IMR-90 (cell line): ENCODE measurements at regions not wholly inside any gene's neighbourhood (a gene's known extent, or its start where the extent isn't known, plus 50 kb on each side); places are given as distances from the start of the nearest gene placed in this dataset.

Source experiments
- ATAC-seq: fragments of 200-7000 bp; cut with Tn5 transposase; 2 replicates; pipeline ENCODE4 v1.9.1; 2020; ENCODE audit warnings: low read depth, mild to moderate bottlenecking, moderate library complexity
- BruUV-seq: library from RNA; stranded (reverse); fragments of 400-500 nt; replicated peaks from 2 replicates; lab custom pipeline; 2021; lab: Mats Ljungman, UMichigan
- CTCF ChIA-PET: fragments of 300-600 bp; formaldehyde crosslinking; extraction: SDS; loops from one replicate; lab custom pipeline; 2021; ENCODE audit warnings: antibody characterized with exemption; lab: Yijun Ruan, JAX
- POLR2A ChIA-PET: fragments of 300-600 bp; sonication (Branson Sonifier 250); formaldehyde crosslinking; loops from one replicate; lab custom pipeline; 2022; ENCODE audit warnings: antibody characterized with exemption; ENCODE audit not compliant: unreplicated experiment; lab: Charles Lee
- DNase-seq: peaks from one replicate; pipeline ENCODE4 v3.0.0; 2013
- H2AFZ ChIP-seq: replicated peaks from 2 replicates; pipeline ENCODE3; 2013; ENCODE audit warnings: low read length, mild to moderate bottlenecking; ENCODE audit not compliant: poor library complexity
- H2AK5ac ChIP-seq: 2 replicates; pipeline ENCODE4 v1.6.1; 2013; ENCODE audit warnings: low read depth, low read length, inconsistent platforms
- H2AK9ac ChIP-seq: replicated peaks from 2 replicates; pipeline ENCODE3; 2013; ENCODE audit warnings: mild to moderate bottlenecking, low read depth, low read length, moderate library complexity; ENCODE audit not compliant: poor library complexity
- H2BK120ac ChIP-seq: 2 replicates; pipeline ENCODE4 v1.6.1; 2013; ENCODE audit warnings: low read depth, low read length, inconsistent platforms
- H2BK15ac ChIP-seq: 3 replicates; pipeline ENCODE4 v1.6.1; 2013; ENCODE audit warnings: low read depth, low read length, inconsistent platforms
- H2BK20ac ChIP-seq: 2 replicates; pipeline ENCODE4 v1.6.1; 2013; ENCODE audit warnings: low read depth, mild to moderate bottlenecking, inconsistent platforms, low read length, moderate library complexity
- H2BK5ac ChIP-seq: 2 replicates; pipeline ENCODE4 v1.6.1; 2013; ENCODE audit warnings: mild to moderate bottlenecking, low read depth, low read length, inconsistent platforms; ENCODE audit not compliant: poor library complexity, severe bottlenecking
- H3K14ac ChIP-seq: replicated peaks from 2 replicates; pipeline ENCODE4 v1.6.1; 2013; ENCODE audit warnings: low read depth, low read length, inconsistent platforms
- H3K18ac ChIP-seq: 2 replicates; pipeline ENCODE4 v1.6.1; 2013; ENCODE audit warnings: low read depth, low read length, control low read depth
- H3K23ac ChIP-seq: 2 replicates; pipeline ENCODE4 v1.6.1; 2013; ENCODE audit warnings: low read depth, low read length, inconsistent platforms
- H3K27ac ChIP-seq: 2 replicates; pipeline ENCODE4 v1.5.1; 2013; ENCODE audit warnings: mild to moderate bottlenecking, control low read depth, low read length; ENCODE audit not compliant: insufficient read depth
- H3K27me3 ChIP-seq: 2 replicates; pipeline ENCODE4 v1.6.1; 2013; ENCODE audit warnings: low read length; ENCODE audit not compliant: control insufficient read depth, insufficient read depth
- H3K36me3 ChIP-seq: 2 replicates; pipeline ENCODE4 v1.6.1; 2013; ENCODE audit warnings: low read length, mixed read lengths; ENCODE audit not compliant: control insufficient read depth, insufficient read depth
- H3K4ac ChIP-seq: 2 replicates; pipeline ENCODE4 v1.6.1; 2013; ENCODE audit warnings: low read depth, low read length, inconsistent platforms
- H3K4me1 ChIP-seq: 2 replicates; pipeline ENCODE4 v1.6.1; 2013; ENCODE audit warnings: low read length, mixed read lengths; ENCODE audit not compliant: control insufficient read depth, insufficient read depth
- H3K4me2 ChIP-seq: 2 replicates; pipeline ENCODE4 v1.6.1; 2013; ENCODE audit warnings: low read depth, mild to moderate bottlenecking, control low read depth, low read length, moderate library complexity
- H3K4me3 ChIP-seq: 2 replicates; pipeline ENCODE4 v1.5.1; 2013; ENCODE audit warnings: low read depth, mild to moderate bottlenecking, control low read depth, low read length, moderate library complexity; ENCODE audit not compliant: insufficient read depth
- H3K56ac ChIP-seq: 2 replicates; pipeline ENCODE4 v1.6.1; 2013; ENCODE audit warnings: low read length, inconsistent platforms; ENCODE audit not compliant: insufficient read depth; ENCODE audit errors: extremely low read depth
- H3K79me1 ChIP-seq, 2 experiments: 2 replicates each; pipeline ENCODE4 v1.6.1; 2013; ENCODE audit warnings: low read length in 2 of 2, inconsistent platforms in 1 of 2, low read depth in 1 of 2
- H3K9ac ChIP-seq: 2 replicates; pipeline ENCODE4 v1.6.1; 2013; ENCODE audit warnings: low read depth, low read length, control low read depth
- H3K9me1 ChIP-seq: 2 replicates; pipeline ENCODE4 v1.6.1; 2013; ENCODE audit warnings: low read length, inconsistent platforms; ENCODE audit not compliant: insufficient read depth
- H3K9me3 ChIP-seq: 2 replicates; pipeline ENCODE4 v1.6.1; 2013; ENCODE audit warnings: low read length; ENCODE audit not compliant: control insufficient read depth, insufficient read depth
- H4K20me1 ChIP-seq: 2 replicates; pipeline ENCODE4 v1.6.1; 2013; ENCODE audit warnings: low read length, inconsistent platforms; ENCODE audit not compliant: insufficient read depth
- H4K5ac ChIP-seq: 2 replicates; pipeline ENCODE4 v1.6.1; 2013; ENCODE audit warnings: mild to moderate bottlenecking, low read depth, low read length, control low read depth
- H4K8ac ChIP-seq, 2 experiments: 2 replicates each; pipeline ENCODE4 v1.6.1; 2013; ENCODE audit warnings: low read depth in 2 of 2, low read length in 2 of 2, control low read depth in 1 of 2, inconsistent platforms in 1 of 2
- H4K91ac ChIP-seq: 2 replicates; pipeline ENCODE4 v1.6.1; 2013; ENCODE audit warnings: low read depth, low read length, inconsistent platforms; ENCODE audit not compliant: insufficient read depth
- CEBPB ChIP-seq: IDR thresholded peaks from 2 replicates; pipeline ENCODE4 v1.6.1; 2012; ENCODE audit warnings: low read depth, low read length, improper control_type of control experiment
- ELK1 ChIP-seq: fragments of 150-350 bp; IDR thresholded peaks from 2 replicates; pipeline ENCODE4 v1.6.1; 2016; ENCODE audit warnings: low read depth, mild to moderate bottlenecking, low read length, moderate library complexity, borderline replicate concordance
- FOS ChIP-seq: fragments of 150-350 bp; IDR thresholded peaks from 2 replicates; pipeline ENCODE4 v1.6.1; 2016; ENCODE audit warnings: low read depth, low read length
- MXI1 ChIP-seq: IDR thresholded peaks from 2 replicates; pipeline ENCODE4 v1.6.1; 2012; ENCODE audit warnings: low read depth, mild to moderate bottlenecking, low read length, moderate library complexity, borderline replicate concordance
- NFE2L2 ChIP-seq: fragments of 150-350 bp; IDR thresholded peaks from 2 replicates; pipeline ENCODE4 v1.6.1; 2016; ENCODE audit warnings: low read depth, mild to moderate bottlenecking, low read length
- RFX5 ChIP-seq: IDR thresholded peaks from 2 replicates; pipeline ENCODE4 v1.8.0; 2012; ENCODE audit warnings: low read depth, mild to moderate bottlenecking, low read length, moderate library complexity
- WGBS, 2 experiments: methylation state at CpG; one replicate each; pipeline versions ENCODE4 v1.1.5 to v1.1.7; 2013; ENCODE audit warnings: missing lambda C conversion rate in 2 of 2; ENCODE audit not compliant: insufficient read length in 1 of 2; ENCODE audit errors: extremely low coverage in 2 of 2; 5-methylcytosine and 5-hydroxymethylcytosine counted together
- dilution Hi-C: fragments of 300-500 bp; cut with HindIII; formaldehyde crosslinking; loops from one replicate; pipeline ENCODE4 v1.14.3; 2018; ENCODE audit warnings: low sequenced_read_pairs; ENCODE audit not compliant: unreplicated experiment
- in situ Hi-C: fragments of 300-500 bp; cut with MboI; formaldehyde crosslinking; loops from 3 replicates; pipeline ENCODE4 v1.14.3; 2019; ENCODE audit warnings: low sequenced_read_pairs, inconsistent platforms, mixed read lengths
- intact Hi-C: fragments of 100-400 bp; cut with micrococcal nuclease; formaldehyde crosslinking; loops from 2 replicates; pipeline ENCODE4 v1.10.0; 2022

GRCh38 chrX:8366481-8366880 is 98.1 kb upstream of the VCX3B start:
- Histone ChIP-seq H3K4me1 (no peaks in the 10 kb centered on the region), H4K8ac (no peak overlapping the region), H3K9ac (no peak overlapping the region), H2BK15ac (no peak overlapping the region), H3K36me3 (no peaks in the 10 kb centered on the region), H2AK9ac (no peak overlapping the region), H3K18ac (no peak overlapping the region), H3K27me3 (no peaks in the 10 kb centered on the region), H3K14ac (no peak overlapping the region), H3K9me1 (no peaks in the 10 kb centered on the region), H3K27ac (no peak overlapping the region), H4K5ac (no peak overlapping the region), H3K4me2 (no peak overlapping the region), H3K56ac (no peak overlapping the region), H4K20me1 (no peaks in the 10 kb centered on the region), H3K23ac (no peak overlapping the region), H3K9me3 (peaks cover 10% of the 10 kb centered on the region), H3K4me3 (no peak overlapping the region), H2BK120ac (no peak overlapping the region), H2BK20ac (no peak overlapping the region), H3K4ac (no peak overlapping the region), H3K79me1 (no peaks in the 10 kb centered on the region), H2AFZ (no peak overlapping the region), H2BK5ac (no peak overlapping the region), H4K91ac (no peak overlapping the region), H2AK5ac (no peak overlapping the region)
- in situ Hi-C loops: loop anchor here (25.0 kb wide), 1 partner anchor 96 kb away; the partner anchor contains the start of gene VCX3B
- no peak for ATAC-seq
- ChIA-PET CTCF (no interaction called here), POLR2A (no interaction called here)
- intact Hi-C loops: no loop called here
- DNase-seq: no peak
- TF ChIP-seq MXI1: no peak
- TF ChIP-seq CEBPB: no peak
- TF ChIP-seq NFE2L2: no peak
- no peak for TF ChIP-seq RFX5
- TF ChIP-seq ELK1: no peak
- no peak for TF ChIP-seq FOS
- dilution Hi-C loops: no loop called here
- WGBS, 2 experiments: no CpG with 5 or more reads among the region's 2 CpGs
- BruUV-seq: no TSS peak
